Stimulated activated CD4-positive, alpha-beta T cell treated with anti-CD3 and anti-CD28 coated beads, Interleukin-2, amount 100 ng/mL, for 48 hours (primary cell): ENCODE measurements at regions not wholly inside any gene's neighbourhood (a gene's known extent, or its start where the extent isn't known, plus 50 kb on each side); places are given as distances from the start of the nearest gene placed in this dataset.

Experiments
- DNase-seq, 2 donors: peaks; one replicate each; pipeline ENCODE4 v3.0.0-alpha.2; 2020

GRCh38 chr18:24741321-24741720, 280.9 kb downstream of the HRH4 start:
- DNase-seq = no peak

- DNase-seq = no peak
Observed at GRCh38 chr18:24741965-24742724, 281.7 kb downstream of the HRH4 start.

DNA sequence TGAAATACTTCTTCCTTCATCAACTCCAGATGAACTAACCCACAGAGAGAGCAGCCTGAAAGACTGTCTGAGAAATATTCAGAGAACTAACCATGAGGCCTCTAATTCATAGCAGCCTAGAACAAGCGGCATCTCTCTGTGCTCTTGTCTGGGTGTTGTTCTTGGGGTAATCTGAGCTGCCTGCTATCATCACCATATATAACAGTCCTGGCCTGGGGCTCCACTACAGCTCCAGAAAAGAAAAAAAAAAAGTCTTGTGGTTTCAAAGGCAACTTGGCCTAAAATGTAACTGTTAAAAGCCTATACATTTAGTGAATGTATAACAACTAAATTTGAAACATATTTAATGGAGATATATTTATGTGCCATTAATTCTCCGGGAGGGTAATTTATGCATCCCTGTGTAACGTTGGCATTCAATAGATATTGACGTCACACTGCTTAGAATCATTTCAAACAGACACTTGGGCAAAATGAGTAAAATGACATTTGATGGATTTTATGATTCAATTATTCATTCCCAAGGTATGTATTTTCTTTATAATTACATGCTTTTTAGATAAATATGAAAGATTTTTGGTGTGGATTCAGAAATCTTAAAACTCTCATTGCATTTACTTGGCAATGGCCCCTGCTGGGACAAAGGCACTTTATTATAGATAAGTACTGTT, 294.3 kb downstream of the HRH4 start:
- no peak for DNase-seq

- no peak for DNase-seq
Observed at GRCh38 chr18:24756385-24756784, 295.9 kb downstream of the HRH4 start.

DNA sequence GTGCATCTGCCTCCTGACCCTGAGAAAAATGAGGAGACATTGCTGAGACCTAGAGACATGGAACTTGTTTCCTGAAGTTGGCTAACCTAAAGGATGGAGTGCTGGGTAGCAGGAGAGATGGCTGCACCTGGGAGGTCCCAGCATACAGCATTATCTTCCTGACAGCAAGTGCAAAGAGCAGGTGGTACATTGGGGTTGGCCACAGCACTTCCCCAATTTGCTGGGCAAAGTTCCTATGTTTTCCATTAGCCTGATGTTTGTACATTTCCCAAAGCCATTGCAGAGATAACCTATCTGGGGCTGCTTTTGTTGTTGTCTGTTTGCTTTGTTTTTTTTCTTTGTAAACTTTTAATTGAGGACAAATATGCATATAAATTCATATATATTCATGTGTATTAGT, 296.7 kb downstream of the HRH4 start:
- no peak for DNase-seq

- DNase-seq = no peak
Observed at GRCh38 chr18:24761765-24762164, 301.3 kb downstream of the HRH4 start.

- no peak for DNase-seq
Observed at GRCh38 chr18:24762511-24762910, 302.1 kb downstream of the HRH4 start.

- no peak for DNase-seq
Observed at GRCh38 chr18:24763765-24764513, 303.5 kb downstream of the HRH4 start.

- DNase-seq = no peak
Observed at GRCh38 chr18:24764766-24765165, 304.3 kb downstream of the HRH4 start.

- DNase-seq = no peak
Observed at GRCh38 chr18:24766376-24766775, 305.9 kb downstream of the HRH4 start.

DNA sequence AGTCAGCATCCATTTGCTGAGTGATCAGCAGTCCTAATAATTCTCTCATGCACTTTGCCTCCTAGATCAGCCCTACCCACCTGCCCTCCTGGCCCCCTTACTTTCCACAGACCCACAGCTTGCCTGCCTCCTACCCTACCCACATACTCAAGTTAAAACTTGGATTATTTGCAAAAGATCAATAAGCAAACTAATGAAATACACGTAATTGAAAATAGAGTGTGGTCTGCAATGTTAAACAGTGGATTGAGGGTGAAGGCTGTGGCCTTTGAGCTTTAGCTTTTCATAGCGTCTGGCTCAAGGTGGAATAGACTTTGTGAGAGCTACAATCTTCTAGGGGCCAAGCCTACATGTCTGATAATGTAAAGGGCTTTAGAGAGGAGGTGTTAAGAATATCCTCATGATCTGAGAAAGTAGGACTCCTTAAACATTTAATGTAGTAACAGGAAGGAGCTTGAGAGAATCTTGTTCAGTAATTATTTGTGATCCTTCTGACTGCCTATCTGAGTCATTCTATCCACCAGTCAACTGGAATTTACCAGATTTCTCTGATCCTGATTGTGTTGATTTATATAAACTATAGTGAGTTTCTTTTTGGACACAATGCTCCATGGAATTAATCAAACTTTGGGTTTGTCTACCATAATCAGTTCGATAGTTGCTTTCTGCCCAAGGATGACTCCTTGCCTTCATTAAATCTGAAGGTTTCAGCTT, 310.0 kb downstream of the HRH4 start:
- no peak for DNase-seq

- DNase-seq = no peak
Observed at GRCh38 chr18:24771300-24771699, 310.9 kb downstream of the HRH4 start.

DNA sequence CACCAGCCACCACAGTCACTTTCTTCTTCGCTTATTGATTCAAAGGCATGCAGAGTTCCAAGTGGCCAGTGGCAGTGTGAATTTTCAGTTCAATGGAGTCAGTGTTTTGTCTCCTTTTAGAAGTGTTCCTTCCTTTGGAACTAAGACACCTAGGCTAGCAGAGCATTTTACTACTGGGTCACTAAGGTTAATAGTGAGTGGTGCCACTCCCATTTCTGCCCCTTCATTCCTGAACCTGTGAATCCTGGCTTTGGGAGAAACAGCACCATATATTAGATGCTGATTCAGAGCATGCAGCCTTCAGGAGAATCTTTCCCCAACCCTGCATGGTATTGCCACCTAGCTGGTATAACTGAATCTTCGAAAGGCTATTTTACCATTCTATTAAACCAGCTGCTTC, 312.7 kb downstream of the HRH4 start:
- no peak for DNase-seq

DNA sequence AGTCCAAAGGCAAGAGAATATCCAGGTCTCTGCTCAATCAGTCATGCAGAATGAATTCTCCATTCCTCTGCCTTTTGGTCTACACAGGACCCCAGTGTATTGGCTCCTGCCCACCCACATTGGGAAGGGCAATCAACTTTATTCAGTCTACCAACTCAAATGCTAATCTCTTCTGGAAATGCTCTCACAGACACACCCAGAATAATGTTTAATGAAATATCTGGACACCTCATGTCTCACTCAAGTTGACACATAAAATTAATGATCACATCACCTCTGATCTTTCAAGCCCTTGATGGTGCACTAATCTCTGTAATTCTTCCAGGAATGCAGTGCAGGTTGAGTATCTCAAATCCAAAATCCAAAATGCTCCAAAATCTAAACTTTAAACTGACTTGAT, 315.6 kb downstream of the HRH4 start:
- no peak for DNase-seq

DNA sequence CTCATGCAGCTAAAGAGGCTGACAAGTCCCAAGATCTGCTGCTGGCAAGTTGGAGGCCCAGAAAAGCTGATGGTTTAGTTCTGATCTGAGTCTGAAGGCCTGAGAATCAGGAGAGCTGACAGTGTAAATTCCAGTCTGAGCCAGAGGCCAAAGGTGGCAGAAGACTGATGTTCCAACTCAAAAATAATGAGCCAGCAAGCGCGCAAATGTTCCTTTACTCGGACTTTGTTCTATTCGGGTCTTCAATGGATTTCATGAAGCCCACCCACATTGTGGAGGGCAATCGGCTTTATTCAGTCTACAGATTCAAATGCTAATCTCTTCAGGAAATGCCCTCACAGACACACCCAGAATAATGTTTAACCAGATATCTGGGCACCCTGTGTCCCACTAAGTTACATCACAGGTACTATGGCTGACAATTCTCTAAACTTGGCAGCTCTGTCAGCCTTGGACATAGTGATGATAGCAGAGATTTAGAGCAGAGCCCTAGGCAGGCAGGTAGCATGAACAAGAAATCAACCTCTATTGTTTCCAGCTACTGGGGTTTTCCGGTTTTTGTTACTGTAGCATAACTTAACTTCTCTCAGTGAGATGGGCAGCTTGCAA, 318.5 kb downstream of the HRH4 start:
- no peak for DNase-seq

- DNase-seq = no peak
Observed at GRCh38 chr18:24782566-24782965, 322.1 kb downstream of the HRH4 start.

DNA sequence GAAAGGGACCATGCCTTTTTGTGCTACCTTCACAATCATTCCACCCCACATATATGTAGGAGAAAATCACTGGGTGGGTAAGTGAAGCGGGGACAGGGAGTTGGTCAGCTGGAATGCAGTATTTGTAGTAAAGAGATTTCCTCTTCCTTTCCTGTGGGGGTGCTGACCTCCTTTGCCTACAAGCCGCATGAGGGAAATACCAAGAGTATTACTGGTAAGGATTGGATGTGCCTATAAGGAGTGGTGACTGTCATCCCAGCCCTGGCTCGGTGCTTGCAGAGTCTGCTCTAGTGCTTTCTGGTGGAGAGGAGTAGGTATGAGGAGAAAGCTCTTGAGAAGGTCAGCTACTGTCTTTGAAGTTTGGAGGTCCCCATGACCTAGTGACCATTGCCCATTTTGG, 324.6 kb downstream of the HRH4 start:
- no peak for DNase-seq

GRCh38 chr18:24786027-24786426, 325.6 kb downstream of the HRH4 start:
- no peak for DNase-seq

DNA sequence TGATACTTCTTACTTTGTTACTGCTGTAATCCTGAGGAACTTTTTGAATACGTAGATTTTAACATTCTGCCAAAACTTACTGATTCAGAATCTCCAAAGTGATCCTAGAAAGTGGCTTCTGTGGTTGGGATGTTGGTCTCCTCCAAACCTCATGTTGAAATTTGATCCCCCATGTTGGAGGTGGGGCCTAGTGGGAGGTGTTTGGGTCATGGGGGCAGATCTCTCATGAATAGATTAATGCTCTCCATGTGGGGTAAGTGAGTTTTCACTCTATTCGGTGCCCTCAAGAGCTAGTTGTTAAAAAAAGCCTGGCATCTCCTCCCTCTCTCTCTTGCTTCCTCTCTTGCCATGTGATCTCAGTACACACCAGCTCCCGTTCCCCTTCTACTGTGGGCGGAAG, 329.9 kb downstream of the HRH4 start:
- DNase-seq = no peak

GRCh38 chr18:24791751-24792545, 331.5 kb downstream of the HRH4 start:
- no peak for DNase-seq

DNA sequence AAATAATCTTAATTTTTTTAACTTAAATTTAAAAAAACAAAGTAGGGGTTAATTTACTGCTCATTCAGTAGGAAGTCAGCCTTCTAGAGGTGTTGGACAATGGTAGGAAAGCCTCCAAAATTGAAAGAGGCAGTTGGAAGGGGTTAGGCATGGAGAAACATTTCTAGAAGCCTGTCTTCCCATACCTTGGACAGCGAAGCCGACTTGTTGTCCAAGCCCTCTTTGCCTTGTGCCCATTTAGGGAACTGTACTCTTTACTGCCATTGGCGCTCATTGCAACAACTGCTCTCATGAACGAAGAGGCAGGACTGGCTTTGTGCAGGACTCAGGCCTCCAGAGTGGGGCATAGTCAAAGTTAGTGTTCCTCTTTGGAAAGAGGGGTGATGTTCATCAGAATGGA, 333.3 kb downstream of the HRH4 start:
- DNase-seq = no peak

DNA sequence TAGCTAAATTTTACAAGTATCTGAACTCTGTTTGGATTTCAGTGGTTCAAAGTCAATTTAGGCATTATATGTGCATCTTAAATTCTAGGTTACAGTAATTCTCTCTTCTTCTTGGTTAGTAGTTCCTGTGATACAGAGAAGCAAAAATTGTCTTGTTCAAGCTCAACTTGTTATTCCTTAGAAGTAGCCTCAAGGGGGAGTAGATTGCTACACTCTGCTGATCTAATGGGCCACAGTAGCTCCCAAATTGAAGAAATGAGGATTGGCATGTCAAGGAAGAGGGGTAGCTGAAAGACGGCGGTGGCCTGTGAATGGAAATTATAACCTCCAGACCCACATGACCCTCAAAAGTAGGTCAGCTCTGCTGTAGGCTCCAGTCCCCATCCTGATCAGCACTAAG, 334.7 kb downstream of the HRH4 start:
- no peak for DNase-seq
